ENCODE measurements at regions not wholly inside any gene's neighbourhood (a gene's known extent, or its start where the extent isn't known, plus 50 kb on each side); places are given as distances from the start of the nearest gene placed in this dataset.

DNA sequence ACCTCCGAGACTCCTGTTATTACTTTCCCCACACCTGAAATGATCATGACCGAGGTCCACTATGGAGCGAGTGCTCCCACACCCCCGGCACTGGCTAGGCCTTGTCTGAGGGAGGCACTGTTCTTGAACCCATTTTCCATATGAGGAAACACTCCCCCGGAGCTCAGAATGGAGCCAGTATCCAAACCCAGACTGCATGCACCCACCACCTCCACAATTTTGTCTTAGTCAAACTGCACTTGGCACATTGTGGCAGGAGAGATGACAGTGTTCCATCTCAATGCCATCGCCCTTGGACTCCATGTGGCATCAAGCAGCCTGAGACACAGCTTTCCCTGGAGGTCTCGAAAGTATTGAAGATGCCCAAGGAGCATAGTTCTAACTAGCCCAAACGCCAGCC, 154.1 kb downstream of the NUP210 start:
- H3K4me3 ChIP-seq (ENCODE audit: low read depth, low read length) = no peak overlapping the region
- TF ChIP-seq, protein P1, sequence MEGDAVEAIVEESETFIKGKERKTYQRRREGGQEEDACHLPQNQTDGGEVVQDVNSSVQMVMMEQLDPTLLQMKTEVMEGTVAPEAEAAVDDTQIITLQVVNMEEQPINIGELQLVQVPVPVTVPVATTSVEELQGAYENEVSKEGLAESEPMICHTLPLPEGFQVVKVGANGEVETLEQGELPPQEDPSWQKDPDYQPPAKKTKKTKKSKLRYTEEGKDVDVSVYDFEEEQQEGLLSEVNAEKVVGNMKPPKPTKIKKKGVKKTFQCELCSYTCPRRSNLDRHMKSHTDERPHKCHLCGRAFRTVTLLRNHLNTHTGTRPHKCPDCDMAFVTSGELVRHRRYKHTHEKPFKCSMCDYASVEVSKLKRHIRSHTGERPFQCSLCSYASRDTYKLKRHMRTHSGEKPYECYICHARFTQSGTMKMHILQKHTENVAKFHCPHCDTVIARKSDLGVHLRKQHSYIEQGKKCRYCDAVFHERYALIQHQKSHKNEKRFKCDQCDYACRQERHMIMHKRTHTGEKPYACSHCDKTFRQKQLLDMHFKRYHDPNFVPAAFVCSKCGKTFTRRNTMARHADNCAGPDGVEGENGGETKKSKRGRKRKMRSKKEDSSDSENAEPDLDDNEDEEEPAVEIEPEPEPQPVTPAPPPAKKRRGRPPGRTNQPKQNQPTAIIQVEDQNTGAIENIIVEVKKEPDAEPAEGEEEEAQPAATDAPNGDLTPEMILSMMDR (IDR thresholded peaks at IDR 0.05; ENCODE audit: insufficient read depth, low read length) = no peak
- DNase-seq (ENCODE audit: low read depth) = no peak

DNA sequence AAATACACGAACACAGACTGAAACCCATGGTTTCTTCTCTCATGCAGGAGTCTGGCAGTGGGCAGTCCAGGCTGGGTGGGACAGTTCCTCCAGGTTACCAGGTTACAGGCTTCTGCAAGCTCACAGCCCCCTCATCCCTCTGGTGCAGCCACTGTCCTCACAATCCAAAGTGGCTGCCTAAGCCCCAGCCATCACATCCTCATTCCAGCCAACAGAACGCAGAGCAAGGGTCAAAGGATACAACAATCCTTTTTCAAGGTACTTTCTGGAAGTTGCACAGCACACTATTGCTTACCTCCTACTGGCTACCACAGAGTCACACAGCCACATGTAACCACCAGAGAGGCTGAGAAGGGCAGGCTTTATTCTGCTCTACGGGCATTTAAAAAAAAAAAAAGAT, 154.6 kb downstream of the NUP210 start:
- no peak for DNase-seq (ENCODE audit: low read depth)
- TF ChIP-seq, protein P1 (IDR thresholded peaks at IDR 0.05; ENCODE audit: insufficient read depth, low read length) = no peak

DNA sequence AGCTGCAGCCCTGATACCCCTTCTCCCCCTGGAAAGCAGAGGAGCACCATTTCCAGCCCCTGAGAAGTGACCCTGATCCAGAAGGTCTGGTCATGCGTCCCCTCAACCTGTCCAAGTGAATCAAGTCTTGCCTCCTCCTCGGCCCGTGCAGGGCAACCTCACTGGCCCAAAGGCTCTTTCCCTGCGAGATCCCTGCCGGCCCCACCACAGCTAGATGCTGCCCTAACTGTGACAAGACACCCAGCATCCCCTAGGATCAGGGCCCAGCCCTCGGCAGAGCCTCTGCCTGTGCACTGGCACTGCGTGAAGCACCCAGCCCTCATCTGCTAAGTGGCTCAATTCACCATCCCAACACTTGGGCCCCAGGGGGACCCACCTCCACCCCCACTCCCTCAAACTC, 155.1 kb downstream of the NUP210 start:
- no peak overlapping the region for H3K4me3 ChIP-seq (ENCODE audit: low read depth, low read length)
- no peak for DNase-seq (ENCODE audit: low read depth)
- TF ChIP-seq, protein P1 (IDR thresholded peaks at IDR 0.05; ENCODE audit: insufficient read depth, low read length) = no peak

More for the DNA sequence above, 154.6 kb downstream of the NUP210 start:
- no peak overlapping the region for H3K4me3 ChIP-seq (ENCODE audit: low read depth, low read length)

DNA sequence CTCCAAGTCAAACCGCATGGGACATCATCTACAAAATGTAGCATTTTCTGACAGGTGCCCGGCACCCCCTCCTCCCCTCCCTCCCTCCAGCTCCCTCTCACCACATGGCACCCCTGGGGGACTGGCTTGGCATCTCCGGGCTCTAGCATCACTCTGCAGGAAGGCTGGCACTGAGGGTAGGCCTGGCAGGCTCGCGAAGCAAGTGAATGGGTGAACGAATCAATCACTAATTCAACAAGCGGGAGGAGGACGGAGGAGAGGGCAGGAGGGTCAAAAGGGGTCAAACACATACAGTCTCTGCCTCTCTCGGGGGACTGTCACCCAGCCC, 155.7 kb downstream of the NUP210 start:
- no peak for DNase-seq (ENCODE audit: low read depth)
- no peak overlapping the region for H3K4me3 ChIP-seq (ENCODE audit: low read depth, low read length)
- TF ChIP-seq, protein P1 (IDR thresholded peaks at IDR 0.05; ENCODE audit: insufficient read depth, low read length) = no peak

DNA sequence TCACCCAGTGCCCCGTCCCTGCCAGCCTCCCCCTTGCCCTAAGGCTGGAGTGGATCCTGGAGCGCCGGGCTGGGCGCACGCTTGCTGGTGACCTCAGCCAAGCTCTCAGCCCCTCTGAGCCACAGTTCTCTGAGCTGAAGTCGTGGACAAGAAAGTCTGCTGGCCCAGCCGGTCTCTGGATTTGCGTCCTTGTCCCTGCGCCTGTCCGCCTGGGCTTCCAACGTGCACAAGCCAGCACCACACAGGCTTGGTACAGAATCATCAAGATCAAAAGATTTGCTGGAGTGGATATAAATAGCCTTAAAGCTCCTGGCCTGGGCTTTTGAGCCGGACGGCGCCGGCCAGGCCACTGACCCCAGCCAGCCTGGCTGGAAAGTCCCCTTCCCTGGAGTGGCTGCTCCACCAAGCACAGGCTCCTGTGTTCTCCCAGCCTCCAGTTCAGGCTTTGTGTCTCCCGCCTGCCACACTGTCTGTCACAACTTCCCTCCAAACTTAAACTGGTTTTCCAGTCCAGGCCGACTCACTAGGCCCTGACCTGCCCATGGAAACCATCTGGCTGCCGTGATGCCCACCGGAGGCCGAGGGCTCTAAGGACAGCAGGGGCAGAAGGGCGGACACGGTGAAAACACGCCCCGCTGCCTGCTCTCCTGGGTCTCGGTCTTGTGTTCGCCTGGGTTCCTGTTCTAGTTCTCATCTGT, 156.2 kb downstream of the NUP210 start:
- no peak overlapping the region for H3K4me3 ChIP-seq (ENCODE audit: low read depth, low read length)
- TF ChIP-seq, protein P1 (IDR thresholded peaks at IDR 0.05; ENCODE audit: insufficient read depth, low read length) = no peak
- DNase-seq (ENCODE audit: low read depth) = no peak

DNA sequence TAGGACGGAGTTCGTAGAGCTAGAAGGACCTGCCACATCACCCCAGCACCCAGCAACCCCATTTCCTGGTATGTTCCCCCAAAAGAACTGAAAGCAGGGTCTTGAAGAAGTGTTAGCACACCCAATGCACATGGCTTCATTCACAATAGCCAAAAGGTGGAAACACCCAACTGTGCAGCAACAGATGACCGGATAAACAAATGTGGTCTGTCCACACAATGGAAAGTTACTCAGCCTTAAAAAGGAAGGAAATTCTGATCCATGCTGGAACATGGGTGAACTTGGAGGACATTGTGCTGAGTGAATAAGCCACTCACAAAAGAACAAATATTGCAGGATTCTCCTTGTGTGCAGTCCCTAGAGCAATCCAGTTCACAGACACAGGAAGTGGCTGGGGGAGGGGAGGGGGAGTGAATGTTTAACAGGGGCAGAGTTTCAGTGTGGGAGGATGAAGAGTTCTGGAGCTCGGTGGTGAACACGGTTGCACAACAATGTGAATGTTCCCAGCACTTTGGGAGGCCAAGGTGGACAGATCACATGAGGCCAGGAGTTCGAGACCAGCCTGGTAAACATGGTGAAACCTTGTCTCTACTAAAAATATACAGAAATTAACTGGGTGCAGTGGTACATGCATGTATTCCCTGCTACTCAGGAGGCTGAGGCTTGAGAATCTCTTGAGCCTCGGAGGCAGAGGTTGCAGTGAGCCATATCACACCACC, 157.5 kb downstream of the NUP210 start:
- no peak overlapping the region for H3K4me3 ChIP-seq (ENCODE audit: low read depth, low read length)
- DNase-seq (ENCODE audit: low read depth) = no peak
- TF ChIP-seq, protein P1 (IDR thresholded peaks at IDR 0.05; ENCODE audit: insufficient read depth, low read length) = no peak

Data from fibroblast of the aortic adventitia (primary cell).